Activated T-helper 17 cell treated with anti-CD3 and anti-CD28 coated beads, Interleukin-2, amount 50 U/mL, for 72 hours (primary cell): ENCODE measurements at regions not wholly inside any gene's neighbourhood (a gene's known extent, or its start where the extent isn't known, plus 50 kb on each side); places are given as distances from the start of the nearest gene placed in this dataset.

Source experiments
- ATAC-seq: fragments of 150-1000 bp; cut with Tn5 transposase; replicated peaks from 2 replicates; pipeline ENCODE4 v1.10.0; 2021; ENCODE audit warnings: mild to moderate bottlenecking, moderate library complexity
- H3K27ac Mint-ChIP-seq: one replicate; pipeline ENCODE4 v1.8.0; 2022; ENCODE audit warnings: mixed read lengths
- H3K27me3 Mint-ChIP-seq: one replicate; pipeline ENCODE4 v1.8.0; 2022; ENCODE audit warnings: mixed read lengths
- H3K36me3 Mint-ChIP-seq: one replicate; pipeline ENCODE4 v1.8.0; 2022; ENCODE audit warnings: low read depth, mild to moderate bottlenecking, mixed read lengths
- H3K4me1 Mint-ChIP-seq: one replicate; pipeline ENCODE4 v1.8.0; 2022; ENCODE audit warnings: mixed read lengths
- H3K4me3 Mint-ChIP-seq: one replicate; pipeline ENCODE4 v1.8.0; 2022; ENCODE audit warnings: mild to moderate bottlenecking, mixed read lengths
- H3K9me3 Mint-ChIP-seq: one replicate; pipeline ENCODE4 v1.8.0; 2022; ENCODE audit warnings: mixed read lengths

DNA sequence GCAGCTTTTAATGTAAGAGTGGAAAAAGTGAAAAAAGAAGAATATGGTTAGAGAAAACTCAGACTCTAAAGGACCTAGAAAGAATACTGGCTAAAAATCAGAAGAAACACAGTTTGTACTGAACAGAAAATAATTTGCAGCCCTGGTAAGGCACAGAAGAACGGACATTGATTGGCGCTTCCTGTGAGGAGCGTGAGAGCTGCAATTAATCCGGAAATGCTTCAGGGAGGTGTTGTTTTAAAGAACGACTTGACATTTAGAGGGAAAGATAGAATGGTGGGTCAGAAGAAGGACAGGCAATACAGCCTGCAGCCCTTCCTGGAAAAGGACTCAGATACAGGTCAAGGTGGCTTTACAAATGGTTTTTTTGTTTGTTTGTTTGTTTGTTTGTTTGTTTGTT is 151.3 kb upstream of the TSC22D2 start:
- Mint-ChIP-seq H3K9me3 (no peaks in the 10 kb centered on the region), H3K27me3 (peaks cover 4% of the 10 kb centered on the region)

DNA sequence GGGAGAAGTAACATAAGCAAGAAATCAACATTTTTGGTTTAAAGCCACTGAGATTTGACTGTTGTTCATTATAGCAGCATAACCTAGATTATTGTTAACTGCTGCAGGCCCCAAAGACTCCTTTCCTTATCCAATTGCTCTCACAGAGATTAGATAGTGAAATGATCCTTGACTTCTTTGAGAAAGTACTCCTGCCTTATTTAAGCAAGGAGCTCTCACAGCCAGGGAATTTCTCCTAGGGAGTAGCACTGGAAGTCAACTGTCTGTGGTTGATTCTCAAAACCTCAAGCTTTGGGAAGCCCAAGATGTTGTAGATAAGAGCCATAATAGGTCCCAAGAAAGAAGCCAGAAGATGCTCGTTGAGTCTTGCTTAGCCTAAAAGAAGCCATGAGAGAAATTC is 151.8 kb upstream of the TSC22D2 start:
- Mint-ChIP-seq H3K36me3 (no peaks in the 10 kb centered on the region), H3K4me1 (no peaks in the 10 kb centered on the region), H3K4me3 (no peak overlapping the region), H3K9me3 (no peaks in the 10 kb centered on the region), H3K27ac (no peak overlapping the region), H3K27me3 (peaks cover 4% of the 10 kb centered on the region)
- no peak for ATAC-seq

More for the DNA sequence above, 151.3 kb upstream of the TSC22D2 start:
- Mint-ChIP-seq H3K36me3 (no peaks in the 10 kb centered on the region), H3K27ac (no peak overlapping the region), H3K4me1 (no peaks in the 10 kb centered on the region), H3K4me3 (no peak overlapping the region)
- no peak for ATAC-seq

DNA sequence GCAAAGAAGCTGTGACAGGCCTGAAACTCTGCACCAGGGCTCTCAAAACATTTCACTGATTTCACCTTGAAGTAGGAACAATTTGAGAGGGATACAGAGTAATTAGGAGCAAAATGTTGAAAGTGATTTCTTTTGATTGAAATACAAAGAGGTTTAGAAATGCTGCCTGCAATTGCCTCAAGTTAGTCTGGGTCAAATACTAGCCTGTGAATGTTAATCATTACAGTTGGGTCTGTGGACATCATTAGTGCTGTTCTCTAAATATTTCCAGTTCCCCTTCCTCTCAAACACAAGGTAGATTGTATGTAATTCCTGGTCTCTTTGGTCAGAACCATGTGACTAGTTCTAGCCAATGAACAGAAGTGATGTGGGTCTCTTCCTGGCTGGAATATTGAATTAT is 152.3 kb upstream of the TSC22D2 start:
- no peak for ATAC-seq
- H3K27me3 Mint-ChIP-seq, result peaks cover 5% of the 10 kb centered on the region
- no peaks in the 10 kb centered on the region for H3K4me1 Mint-ChIP-seq
- no peaks in the 10 kb centered on the region for H3K36me3 Mint-ChIP-seq
- H3K9me3 Mint-ChIP-seq, result no peaks in the 10 kb centered on the region
- H3K27ac Mint-ChIP-seq, result no peak overlapping the region
- no peak overlapping the region for H3K4me3 Mint-ChIP-seq

DNA sequence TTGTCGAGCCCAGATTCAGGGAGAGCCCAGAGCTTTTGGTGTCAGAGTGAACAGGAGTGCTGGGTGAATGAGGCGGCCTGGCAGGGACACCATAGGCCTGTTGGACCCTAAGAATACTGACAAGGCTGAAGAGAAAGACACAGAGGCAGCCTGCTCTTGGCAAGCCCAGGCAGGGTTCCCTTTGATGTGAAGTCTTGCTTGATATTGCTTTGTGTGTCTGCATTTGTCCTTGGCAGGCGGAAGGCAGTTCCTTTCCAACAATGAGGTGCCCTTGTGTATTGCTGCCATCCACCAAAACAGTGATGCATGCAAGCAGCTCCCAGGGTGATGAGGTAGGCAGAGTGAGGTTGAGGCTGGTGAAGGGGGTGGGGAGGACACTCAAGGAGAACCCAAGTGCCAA is 152.7 kb upstream of the TSC22D2 start:
- Mint-ChIP-seq H3K27me3 (peaks cover 9% of the 10 kb centered on the region), H3K36me3 (no peaks in the 10 kb centered on the region), H3K4me1 (no peaks in the 10 kb centered on the region), H3K4me3 (no peak overlapping the region), H3K27ac (no peak overlapping the region), H3K9me3 (no peaks in the 10 kb centered on the region)
- no peak for ATAC-seq

DNA sequence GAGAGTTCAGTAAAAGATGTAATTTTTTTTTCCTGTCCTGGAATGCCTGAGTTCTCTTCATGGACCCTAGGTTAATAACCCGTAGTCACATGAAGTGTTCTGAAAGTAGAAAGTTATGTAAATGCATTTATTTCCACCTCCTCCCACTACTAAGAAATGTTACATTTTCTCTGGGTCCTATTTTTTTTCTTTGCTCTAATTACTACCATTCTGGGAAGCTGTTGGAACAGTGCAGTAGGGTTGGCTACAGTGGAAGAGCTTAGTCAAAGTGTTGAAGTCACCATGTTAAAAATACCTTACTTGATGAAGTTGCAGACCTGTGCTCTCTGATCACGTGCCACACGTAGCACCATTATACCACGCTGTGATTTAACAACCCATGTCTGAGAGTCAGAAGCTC is 153.8 kb upstream of the TSC22D2 start:
- Mint-ChIP-seq H3K4me3 (no peak overlapping the region), H3K27ac (no peak overlapping the region), H3K27me3 (peaks cover 9% of the 10 kb centered on the region), H3K9me3 (no peaks in the 10 kb centered on the region), H3K36me3 (no peaks in the 10 kb centered on the region), H3K4me1 (no peaks in the 10 kb centered on the region)
- no peak for ATAC-seq

- Mint-ChIP-seq H3K4me3 (no peak overlapping the region), H3K27ac (no peak overlapping the region), H3K4me1 (no peaks in the 10 kb centered on the region), H3K27me3 (peaks cover 9% of the 10 kb centered on the region), H3K9me3 (no peaks in the 10 kb centered on the region), H3K36me3 (no peaks in the 10 kb centered on the region)
- no peak for ATAC-seq
Measured at GRCh38 chr3:150253622-150254021, 154.5 kb upstream of the TSC22D2 start.

GRCh38 chr3:150252462-150252861 is 155.6 kb upstream of the TSC22D2 start:
- Mint-ChIP-seq H3K4me1 (no peaks in the 10 kb centered on the region), H3K27ac (no peak overlapping the region), H3K4me3 (no peak overlapping the region), H3K27me3 (peaks cover 9% of the 10 kb centered on the region), H3K9me3 (no peaks in the 10 kb centered on the region), H3K36me3 (no peaks in the 10 kb centered on the region)
- ATAC-seq, result no peak

GRCh38 chr3:150251187-150252062 is 156.7 kb upstream of the TSC22D2 start:
- H3K4me1 Mint-ChIP-seq, result no peaks in the 10 kb centered on the region
- no peak overlapping the region for H3K27ac Mint-ChIP-seq
- no peak for ATAC-seq
- H3K9me3 Mint-ChIP-seq, result no peaks in the 10 kb centered on the region
- no peak overlapping the region for H3K4me3 Mint-ChIP-seq
- no peaks in the 10 kb centered on the region for H3K36me3 Mint-ChIP-seq
- peaks cover 16% of the 10 kb centered on the region for H3K27me3 Mint-ChIP-seq

GRCh38 chr3:150249779-150250470 is 158.2 kb upstream of the TSC22D2 start:
- Mint-ChIP-seq H3K4me1 (no peaks in the 10 kb centered on the region), H3K27me3 (peaks cover 24% of the 10 kb centered on the region), H3K27ac (no peak overlapping the region), H3K9me3 (no peaks in the 10 kb centered on the region), H3K36me3 (no peaks in the 10 kb centered on the region), H3K4me3 (no peak overlapping the region)
- no peak for ATAC-seq

GRCh38 chr3:150248888-150249681 is 159.0 kb upstream of the TSC22D2 start:
- Mint-ChIP-seq H3K4me3 (no peak overlapping the region), H3K36me3 (no peaks in the 10 kb centered on the region), H3K9me3 (no peaks in the 10 kb centered on the region), H3K4me1 (no peaks in the 10 kb centered on the region), H3K27ac (no peak overlapping the region), H3K27me3 (peaks cover 29% of the 10 kb centered on the region)
- no peak for ATAC-seq

- Mint-ChIP-seq H3K27me3 (peaks cover 35% of the 10 kb centered on the region), H3K9me3 (no peaks in the 10 kb centered on the region), H3K4me3 (no peak overlapping the region), H3K4me1 (no peaks in the 10 kb centered on the region), H3K36me3 (no peaks in the 10 kb centered on the region), H3K27ac (no peak overlapping the region)
- ATAC-seq, result no peak
Measured at GRCh38 chr3:150248116-150248887, 159.8 kb upstream of the TSC22D2 start.

- Mint-ChIP-seq H3K27ac (no peak overlapping the region), H3K27me3 (peaks cover 36% of the 10 kb centered on the region), H3K4me3 (no peak overlapping the region), H3K9me3 (no peaks in the 10 kb centered on the region), H3K36me3 (no peaks in the 10 kb centered on the region), H3K4me1 (no peaks in the 10 kb centered on the region)
- ATAC-seq, result no peak
Measured at GRCh38 chr3:150247441-150247840, 160.7 kb upstream of the TSC22D2 start.

DNA sequence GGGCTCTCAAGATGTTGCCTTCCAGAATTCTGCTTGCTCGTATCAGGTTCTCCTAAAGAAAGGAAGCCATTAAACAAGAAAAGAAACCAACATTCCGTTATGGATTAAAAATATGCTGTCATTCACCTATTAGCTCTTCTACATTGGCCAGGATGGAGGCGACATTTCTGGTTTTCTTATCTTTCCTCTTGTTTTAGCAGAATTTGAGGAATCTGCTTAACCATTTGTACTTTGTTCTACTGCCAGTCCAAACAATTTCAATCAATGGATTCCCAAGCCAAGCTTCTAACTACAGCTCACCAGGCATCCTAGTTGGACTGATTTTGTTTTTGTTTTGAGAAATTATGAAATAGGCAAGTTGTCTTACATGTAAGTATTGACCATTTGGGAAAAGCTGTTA is 164.6 kb upstream of the TSC22D2 start:
- no peak for ATAC-seq
- H3K4me3 Mint-ChIP-seq, result no peak overlapping the region
- H3K9me3 Mint-ChIP-seq, result no peaks in the 10 kb centered on the region
- H3K27me3 Mint-ChIP-seq, result peaks cover 32% of the 10 kb centered on the region
- H3K27ac Mint-ChIP-seq, result no peak overlapping the region
- H3K4me1 Mint-ChIP-seq, result no peaks in the 10 kb centered on the region
- no peaks in the 10 kb centered on the region for H3K36me3 Mint-ChIP-seq
